Liver (tissue), 3 donors: ENCODE measurements at regions not wholly inside any gene's neighbourhood (a gene's known extent, or its start where the extent isn't known, plus 50 kb on each side); places are given as distances from the start of the nearest gene placed in this dataset.

Experiments used
- EGR1 ChIP-seq, 2 donors: IDR thresholded peaks; 2 replicates each; pipeline ENCODE4 v1.6.1; 2016 to 2018; ENCODE audit warnings: antibody characterized with exemption in 2 of 2, low read depth in 2 of 2
- HNF4A ChIP-seq, 2 donors: conservative IDR thresholded peaks; 2 replicates each; pipeline ENCODE4 v1.6.1; 2016; ENCODE audit warnings: antibody characterized with exemption in 2 of 2, mild to moderate bottlenecking in 2 of 2
- RAD21 ChIP-seq, 2 donors: IDR thresholded peaks; 2 replicates each; pipeline ENCODE4 v1.6.1; 2016; ENCODE audit warnings: antibody characterized with exemption in 2 of 2, mild to moderate bottlenecking in 2 of 2
- RXRA ChIP-seq, 2 donors: IDR thresholded peaks; 2 replicates each; pipeline ENCODE4 v1.6.1; 2017 to 2018; ENCODE audit warnings: antibody characterized with exemption in 2 of 2, mild to moderate bottlenecking in 1 of 2
- ZBTB33 ChIP-seq: IDR thresholded peaks from 2 replicates; pipeline ENCODE4 v1.6.1; 2016; ENCODE audit warnings: antibody characterized with exemption
- TF ChIP-seq, protein P1 (sequence below): fragments of 150-350 bp; IDR thresholded peaks from 2 replicates; pipeline ENCODE4 v1.5.1; 2017; ENCODE audit warnings: improper control_type of control experiment, low read depth, low read length; ENCODE audit not compliant: missing input control
- TF ChIP-seq, protein P2 (sequence below): IDR thresholded peaks from 2 replicates; pipeline ENCODE4 v1.6.1; 2016; ENCODE audit warnings: antibody characterized with exemption
- donor health status: healthy.
- donor health status: healthy.

- no peak for TF ChIP-seq EGR1 (IDR thresholded peaks at IDR 0.05; ENCODE audit: low read depth in 2 of 2)
- TF ChIP-seq, protein P1, sequence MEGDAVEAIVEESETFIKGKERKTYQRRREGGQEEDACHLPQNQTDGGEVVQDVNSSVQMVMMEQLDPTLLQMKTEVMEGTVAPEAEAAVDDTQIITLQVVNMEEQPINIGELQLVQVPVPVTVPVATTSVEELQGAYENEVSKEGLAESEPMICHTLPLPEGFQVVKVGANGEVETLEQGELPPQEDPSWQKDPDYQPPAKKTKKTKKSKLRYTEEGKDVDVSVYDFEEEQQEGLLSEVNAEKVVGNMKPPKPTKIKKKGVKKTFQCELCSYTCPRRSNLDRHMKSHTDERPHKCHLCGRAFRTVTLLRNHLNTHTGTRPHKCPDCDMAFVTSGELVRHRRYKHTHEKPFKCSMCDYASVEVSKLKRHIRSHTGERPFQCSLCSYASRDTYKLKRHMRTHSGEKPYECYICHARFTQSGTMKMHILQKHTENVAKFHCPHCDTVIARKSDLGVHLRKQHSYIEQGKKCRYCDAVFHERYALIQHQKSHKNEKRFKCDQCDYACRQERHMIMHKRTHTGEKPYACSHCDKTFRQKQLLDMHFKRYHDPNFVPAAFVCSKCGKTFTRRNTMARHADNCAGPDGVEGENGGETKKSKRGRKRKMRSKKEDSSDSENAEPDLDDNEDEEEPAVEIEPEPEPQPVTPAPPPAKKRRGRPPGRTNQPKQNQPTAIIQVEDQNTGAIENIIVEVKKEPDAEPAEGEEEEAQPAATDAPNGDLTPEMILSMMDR = no peak
- no peak for TF ChIP-seq RXRA (IDR thresholded peaks at IDR 0.05)
- TF ChIP-seq, protein P2, sequence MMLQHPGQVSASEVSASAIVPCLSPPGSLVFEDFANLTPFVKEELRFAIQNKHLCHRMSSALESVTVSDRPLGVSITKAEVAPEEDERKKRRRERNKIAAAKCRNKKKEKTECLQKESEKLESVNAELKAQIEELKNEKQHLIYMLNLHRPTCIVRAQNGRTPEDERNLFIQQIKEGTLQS = no peak
- no peak for TF ChIP-seq ZBTB33
- TF ChIP-seq HNF4A (conservative IDR thresholded peaks at IDR 0.05) = no peak
- no peak for TF ChIP-seq RAD21 (IDR thresholded peaks at IDR 0.05)
These were observed 1536.3 kb downstream of the TSPY10 start for GRCh38 chrY:11063960-11064359.
